ENCODE measurements at regions not wholly inside any gene's neighbourhood (a gene's known extent, or its start where the extent isn't known, plus 50 kb on each side); places are given as distances from the start of the nearest gene placed in this dataset.

DNA sequence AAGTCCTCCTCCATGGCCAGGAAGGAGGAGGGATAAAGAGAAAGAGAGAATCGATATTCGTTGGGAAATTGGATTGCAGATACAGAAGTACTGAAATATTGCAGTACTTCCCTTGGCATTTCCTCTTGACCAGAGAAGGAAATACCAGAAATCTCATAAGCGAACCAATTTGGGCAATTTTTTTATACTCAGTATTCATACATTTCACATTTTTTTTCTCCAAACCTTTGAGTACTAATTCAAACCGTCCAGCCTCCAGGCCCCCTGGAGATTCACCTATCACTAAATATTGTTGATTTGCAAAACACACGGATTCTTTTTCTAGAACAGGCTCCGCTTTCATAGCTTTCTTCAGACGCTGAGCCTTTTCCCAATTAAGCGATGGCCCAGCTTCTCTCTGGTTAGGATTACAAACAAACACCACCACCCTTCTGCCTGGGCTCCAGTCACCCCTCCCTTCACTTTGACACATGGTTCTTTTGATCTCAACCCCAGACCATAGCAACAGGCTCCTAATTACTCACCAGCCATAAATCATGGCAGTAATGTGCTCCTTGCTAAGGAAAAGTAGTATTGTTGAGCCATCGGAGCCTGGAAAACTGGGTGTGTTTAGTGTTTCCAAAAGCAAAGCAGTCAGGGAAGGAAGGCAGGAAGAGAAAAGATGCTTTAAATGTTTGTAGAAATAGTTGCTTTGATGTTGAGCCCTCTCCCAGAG, 138.4 kb upstream of the CCDC68 start:
- TF ChIP-seq CTCF (IDR thresholded peaks at IDR 0.05) = no peak
- TF ChIP-seq POLR2A (IDR thresholded peaks at IDR 0.05; ENCODE audit: low read depth) = no peak
- no peak for TF ChIP-seq POLR2AphosphoS5 (IDR thresholded peaks at IDR 0.05)

Data from esophagus muscularis mucosa (tissue), 3 donors.